Adrenal gland (tissue), 5 donors: ENCODE measurements at regions not wholly inside any gene's neighbourhood (a gene's known extent, or its start where the extent isn't known, plus 50 kb on each side); places are given as distances from the start of the nearest gene placed in this dataset.
"Not testable (repeated sequence)": the region's sequence is repeated elsewhere in the genome, so short reads cannot be mapped to it uniquely, and the experiment has no call there.

Experiments
- POLR2A ChIP-seq, 2 donors: fragments of 450-650 bp; IDR thresholded peaks; one replicate each; pipeline ENCODE4 v1.6.1; 2017; ENCODE audit warnings: antibody characterized with exemption in 2 of 2, mild to moderate bottlenecking in 2 of 2, moderate library complexity in 1 of 2
- TF ChIP-seq, protein P1 (sequence below), 6 experiments: fragments of 450-650 bp in 4 of 6; fragments of 200-600 bp in 2 of 6; sonication (generic) in 1 of 6; IDR thresholded peaks; 1 replicate in 5 of 6; 2 replicates in 1 of 6; pipeline versions ENCODE4 v1.5.1 to v1.8.0; 2016 to 2021; ENCODE audit warnings: antibody characterized with exemption in 6 of 6, mild to moderate bottlenecking in 2 of 6, moderate library complexity in 1 of 6
- donor health status: DM: no; HTN: no; CAD: no.

DNA sequence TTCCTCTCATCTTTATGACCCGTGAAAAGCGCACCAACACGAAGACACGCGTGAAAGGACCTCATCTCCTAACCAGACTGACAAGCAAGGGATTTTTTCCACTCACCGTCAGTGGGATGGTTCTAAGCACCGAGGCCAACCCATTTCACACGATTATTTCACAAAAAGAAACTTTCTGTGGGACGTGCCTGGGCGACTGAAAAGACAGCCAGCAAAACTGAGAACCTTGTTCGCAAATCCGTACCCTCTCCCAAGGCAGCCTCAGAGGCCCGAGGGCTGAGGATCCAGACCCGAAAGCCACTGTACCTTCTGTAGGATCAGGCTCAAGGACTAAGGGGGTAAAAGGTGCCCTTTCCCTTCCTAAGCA lies 84.9 kb upstream of the METTL9 start:
- TF ChIP-seq, protein P1, sequence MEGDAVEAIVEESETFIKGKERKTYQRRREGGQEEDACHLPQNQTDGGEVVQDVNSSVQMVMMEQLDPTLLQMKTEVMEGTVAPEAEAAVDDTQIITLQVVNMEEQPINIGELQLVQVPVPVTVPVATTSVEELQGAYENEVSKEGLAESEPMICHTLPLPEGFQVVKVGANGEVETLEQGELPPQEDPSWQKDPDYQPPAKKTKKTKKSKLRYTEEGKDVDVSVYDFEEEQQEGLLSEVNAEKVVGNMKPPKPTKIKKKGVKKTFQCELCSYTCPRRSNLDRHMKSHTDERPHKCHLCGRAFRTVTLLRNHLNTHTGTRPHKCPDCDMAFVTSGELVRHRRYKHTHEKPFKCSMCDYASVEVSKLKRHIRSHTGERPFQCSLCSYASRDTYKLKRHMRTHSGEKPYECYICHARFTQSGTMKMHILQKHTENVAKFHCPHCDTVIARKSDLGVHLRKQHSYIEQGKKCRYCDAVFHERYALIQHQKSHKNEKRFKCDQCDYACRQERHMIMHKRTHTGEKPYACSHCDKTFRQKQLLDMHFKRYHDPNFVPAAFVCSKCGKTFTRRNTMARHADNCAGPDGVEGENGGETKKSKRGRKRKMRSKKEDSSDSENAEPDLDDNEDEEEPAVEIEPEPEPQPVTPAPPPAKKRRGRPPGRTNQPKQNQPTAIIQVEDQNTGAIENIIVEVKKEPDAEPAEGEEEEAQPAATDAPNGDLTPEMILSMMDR (IDR thresholded peaks at IDR 0.05) = not testable (repeated sequence)
- TF ChIP-seq POLR2A (IDR thresholded peaks at IDR 0.05) = not testable (repeated sequence)
